ENCODE measurements at regions not wholly inside any gene's neighbourhood (a gene's known extent, or its start where the extent isn't known, plus 50 kb on each side); places are given as distances from the start of the nearest gene placed in this dataset.

- Histone ChIP-seq H3K9me3 (no peaks in the 10 kb centered on the region), H3K4me1 (no peaks in the 10 kb centered on the region), H3K27me3 (peaks cover 0 to 3% of the 10 kb centered on the region in 2 donors), H3K36me3 (no peaks in the 10 kb centered on the region), H3K4me3 (no peak overlapping the region), H3K27ac (no peak overlapping the region)
- TF ChIP-seq POLR2AphosphoS5 (IDR thresholded peaks at IDR 0.05) (no peak), POLR2A (IDR thresholded peaks at IDR 0.05) (no peak), CTCF (IDR thresholded peaks at IDR 0.05) (no peak)
- intact Hi-C loops (cut with DNase I; ENCODE audit: low total_unique reads): no loop called here
- DNase-seq (ENCODE audit: low spot score in 2 of 2): no peak
Observed at GRCh38 chr2:457262-457661, 169.4 kb upstream of the ALKAL2 start.

GRCh38 chr2:455913-456312, 168.0 kb upstream of the ALKAL2 start:
- TF ChIP-seq POLR2AphosphoS5 (IDR thresholded peaks at IDR 0.05) (no peak), POLR2A (IDR thresholded peaks at IDR 0.05) (no peak)
- DNase-seq (ENCODE audit: low spot score in 2 of 2): no peak
- H3K4me1 ChIP-seq: no peaks in the 10 kb centered on the region
- no peaks in the 10 kb centered on the region for H3K27me3 ChIP-seq
- H3K9me3 ChIP-seq: no peaks in the 10 kb centered on the region
- H3K36me3 ChIP-seq: no peaks in the 10 kb centered on the region
- no peak overlapping the region for H3K4me3 ChIP-seq
- H3K27ac ChIP-seq: no peak overlapping the region
- intact Hi-C loops (cut with DNase I; ENCODE audit: low total_unique reads): no loop called here

GRCh38 chr2:455015-455705, 167.3 kb upstream of the ALKAL2 start:
- TF ChIP-seq POLR2AphosphoS5 (IDR thresholded peaks at IDR 0.05) (no peak), CTCF (IDR thresholded peaks at IDR 0.05) (no peak), POLR2A (IDR thresholded peaks at IDR 0.05) (no peak)
- Histone ChIP-seq H3K27me3 (no peaks in the 10 kb centered on the region), H3K9me3 (no peaks in the 10 kb centered on the region), H3K4me1 (no peaks in the 10 kb centered on the region), H3K36me3 (no peaks in the 10 kb centered on the region), H3K4me3 (no peak overlapping the region), H3K27ac (no peak overlapping the region)
- no peak for DNase-seq (ENCODE audit: low spot score in 2 of 2)
- intact Hi-C loops (cut with DNase I; ENCODE audit: low total_unique reads): no loop called here

- Histone ChIP-seq H3K27ac (no peak overlapping the region), H3K4me3 (no peak overlapping the region), H3K4me1 (no peaks in the 10 kb centered on the region), H3K9me3 (no peaks in the 10 kb centered on the region), H3K27me3 (no peaks in the 10 kb centered on the region), H3K36me3 (no peaks in the 10 kb centered on the region)
- intact Hi-C loops (cut with DNase I; ENCODE audit: low total_unique reads): no loop called here
- no peak for TF ChIP-seq POLR2A (IDR thresholded peaks at IDR 0.05)
- no peak for TF ChIP-seq CTCF (IDR thresholded peaks at IDR 0.05)
- no peak for TF ChIP-seq POLR2AphosphoS5 (IDR thresholded peaks at IDR 0.05)
- DNase-seq (ENCODE audit: low spot score in 2 of 2): no peak
Observed at GRCh38 chr2:453132-453531, 165.2 kb upstream of the ALKAL2 start.

- intact Hi-C loops (cut with DNase I; ENCODE audit: low total_unique reads): no loop called here
- Histone ChIP-seq H3K4me1 (no peaks in the 10 kb centered on the region), H3K36me3 (no peaks in the 10 kb centered on the region), H3K4me3 (no peak overlapping the region), H3K27ac (no peak overlapping the region), H3K9me3 (no peaks in the 10 kb centered on the region), H3K27me3 (no peaks in the 10 kb centered on the region)
- TF ChIP-seq CTCF (IDR thresholded peaks at IDR 0.05): no peak
- TF ChIP-seq POLR2A (IDR thresholded peaks at IDR 0.05): no peak
- TF ChIP-seq POLR2AphosphoS5 (IDR thresholded peaks at IDR 0.05): no peak
- no peak for DNase-seq (ENCODE audit: low spot score in 2 of 2)
Observed at GRCh38 chr2:451495-451894, 163.6 kb upstream of the ALKAL2 start.
